ENCODE measurements at regions not wholly inside any gene's neighbourhood (a gene's known extent, or its start where the extent isn't known, plus 50 kb on each side); places are given as distances from the start of the nearest gene placed in this dataset.

DNA sequence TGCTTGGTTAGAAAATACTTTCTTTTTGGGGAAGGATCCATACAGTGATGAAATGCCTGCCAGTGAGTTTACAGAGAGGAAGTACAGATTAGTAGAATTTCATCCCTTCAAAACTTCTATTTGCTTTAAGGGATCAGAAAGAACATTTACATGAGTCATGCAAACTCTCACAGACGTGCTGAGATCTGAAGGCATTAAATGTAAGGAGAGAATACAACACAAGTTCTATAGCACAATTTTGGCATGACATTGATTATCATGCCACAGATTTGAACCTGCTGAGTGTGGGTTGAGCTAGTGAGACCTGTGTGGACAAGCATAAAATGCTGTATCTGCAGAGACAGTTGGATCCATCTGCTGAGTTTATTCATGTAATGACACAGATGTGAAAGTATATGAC is 613.6 kb upstream of the SEMA6A start:
- DNase-seq (ENCODE audit: low read depth, low spot score): no peak

DNA sequence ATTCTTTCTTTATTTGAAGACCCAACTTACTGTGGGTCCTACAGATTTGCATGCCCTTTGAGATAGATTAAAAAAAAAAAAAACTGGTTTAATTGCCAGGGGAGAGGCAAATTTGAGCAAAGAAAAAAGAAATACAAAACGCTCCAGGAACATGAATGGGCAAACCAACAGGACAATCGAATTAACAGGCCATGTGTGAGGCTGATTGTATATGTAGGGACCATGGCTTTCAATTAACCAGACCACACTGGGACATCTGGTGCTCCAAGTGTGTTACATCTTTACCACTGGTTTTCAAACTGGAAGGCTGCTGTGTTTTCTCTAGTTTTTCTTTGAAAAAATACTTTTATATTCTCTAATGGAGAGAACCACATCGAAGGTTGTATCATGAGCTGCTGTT is 612.1 kb upstream of the SEMA6A start:
- TF ChIP-seq SUZ12 (IDR thresholded peaks at IDR 0.05; ENCODE audit: extremely low read depth, insufficient read depth, insufficient read length): no peak
- TF ChIP-seq YY1 (IDR thresholded peaks at IDR 0.05; ENCODE audit: insufficient read depth, insufficient read length): no peak
- no peak for TF ChIP-seq ZNF274 (IDR thresholded peaks at IDR 0.05; ENCODE audit: low read depth, low read length)
- no peak overlapping the region for H3K9ac ChIP-seq (ENCODE audit: insufficient read length, low read depth)
- no peak for DNase-seq (ENCODE audit: low read depth, low spot score)
- no peaks in the 10 kb centered on the region for H3K27me3 ChIP-seq (ENCODE audit: insufficient read depth, insufficient read length)
- no peaks in the 10 kb centered on the region for H3K36me3 ChIP-seq (ENCODE audit: insufficient read depth, insufficient read length, low read length)
- H3K9me3 ChIP-seq (ENCODE audit: insufficient read depth, low read length): no peaks in the 10 kb centered on the region
- H3K4me1 ChIP-seq (ENCODE audit: insufficient read depth, insufficient read length): no peaks in the 10 kb centered on the region
- H3K4me3 ChIP-seq (ENCODE audit: insufficient read length, low read depth): no peak overlapping the region

More for the DNA sequence above, 613.6 kb upstream of the SEMA6A start:
- Histone ChIP-seq H3K36me3 (ENCODE audit: insufficient read depth, insufficient read length, low read length) (no peaks in the 10 kb centered on the region), H3K27me3 (ENCODE audit: insufficient read depth, insufficient read length) (no peaks in the 10 kb centered on the region), H3K4me3 (ENCODE audit: insufficient read length, low read depth) (no peak overlapping the region), H3K9me3 (ENCODE audit: insufficient read depth, low read length) (peaks cover 5% of the 10 kb centered on the region; the same call in 1 of the 2 replicates), H3K4me1 (ENCODE audit: insufficient read depth, insufficient read length) (no peaks in the 10 kb centered on the region), H3K9ac (ENCODE audit: insufficient read length, low read depth) (no peak overlapping the region)
- TF ChIP-seq YY1 (IDR thresholded peaks at IDR 0.05; ENCODE audit: insufficient read depth, insufficient read length) (no peak), ZNF274 (IDR thresholded peaks at IDR 0.05; ENCODE audit: low read depth, low read length) (no peak), SUZ12 (IDR thresholded peaks at IDR 0.05; ENCODE audit: extremely low read depth, insufficient read depth, insufficient read length) (no peak)

DNA sequence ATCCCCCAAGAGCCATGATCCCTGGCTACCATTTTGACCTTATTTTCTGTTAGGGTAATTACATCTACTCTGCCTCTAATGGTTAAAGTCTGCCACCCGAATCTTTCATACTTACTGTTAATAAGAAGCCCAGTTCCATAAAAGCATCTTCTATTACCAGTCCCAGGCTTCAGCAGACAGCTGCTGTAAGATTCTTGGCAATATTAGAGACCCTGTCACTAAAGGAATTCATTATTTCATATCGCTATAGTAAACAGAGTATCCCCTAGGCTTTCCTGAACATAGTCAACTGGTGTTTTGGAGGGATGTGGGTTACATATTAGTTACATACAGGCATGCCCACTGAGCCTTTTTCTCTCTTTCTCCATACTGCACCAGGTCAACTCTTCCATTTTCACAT is 608.7 kb upstream of the SEMA6A start:
- no peak overlapping the region for H3K9ac ChIP-seq (ENCODE audit: insufficient read length, low read depth)
- DNase-seq (ENCODE audit: low read depth, low spot score): no peak
- H3K4me3 ChIP-seq (ENCODE audit: insufficient read length, low read depth): no peak overlapping the region
- H3K4me1 ChIP-seq (ENCODE audit: insufficient read depth, insufficient read length): no peaks in the 10 kb centered on the region
- H3K36me3 ChIP-seq (ENCODE audit: insufficient read depth, insufficient read length, low read length): no peaks in the 10 kb centered on the region
- no peaks in the 10 kb centered on the region for H3K27me3 ChIP-seq (ENCODE audit: insufficient read depth, insufficient read length)
- TF ChIP-seq SUZ12 (IDR thresholded peaks at IDR 0.05; ENCODE audit: extremely low read depth, insufficient read depth, insufficient read length) (no peak), YY1 (IDR thresholded peaks at IDR 0.05; ENCODE audit: insufficient read depth, insufficient read length) (no peak), ZNF274 (IDR thresholded peaks at IDR 0.05; ENCODE audit: low read depth, low read length) (no peak)
- no peaks in the 10 kb centered on the region for H3K9me3 ChIP-seq (ENCODE audit: insufficient read depth, low read length)

DNA sequence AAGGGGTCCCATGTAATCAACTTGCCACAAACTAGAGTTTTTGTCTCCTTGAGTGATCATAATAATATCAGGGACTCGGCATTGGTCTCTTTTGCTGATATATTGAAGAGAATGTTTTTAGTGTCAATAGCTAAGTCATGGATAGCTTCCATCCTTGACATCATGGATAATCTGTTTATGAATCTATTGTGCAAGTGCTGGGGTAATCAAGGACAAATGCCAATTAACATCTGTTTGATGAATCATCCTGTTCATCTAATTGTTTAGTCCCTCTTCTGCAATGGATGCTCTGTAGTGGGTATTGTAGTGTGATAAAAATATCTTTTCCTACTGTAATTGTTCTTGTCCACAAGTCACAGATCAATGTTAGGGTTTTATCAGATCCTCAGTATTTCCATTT is 607.5 kb upstream of the SEMA6A start:
- no peaks in the 10 kb centered on the region for H3K4me1 ChIP-seq (ENCODE audit: insufficient read depth, insufficient read length)
- no peak overlapping the region for H3K9ac ChIP-seq (ENCODE audit: insufficient read length, low read depth)
- H3K36me3 ChIP-seq (ENCODE audit: insufficient read depth, insufficient read length, low read length): no peaks in the 10 kb centered on the region
- H3K4me3 ChIP-seq (ENCODE audit: insufficient read length, low read depth): no peak overlapping the region
- no peak for TF ChIP-seq YY1 (IDR thresholded peaks at IDR 0.05; ENCODE audit: insufficient read depth, insufficient read length)
- no peak for TF ChIP-seq SUZ12 (IDR thresholded peaks at IDR 0.05; ENCODE audit: extremely low read depth, insufficient read depth, insufficient read length)
- no peak for TF ChIP-seq ZNF274 (IDR thresholded peaks at IDR 0.05; ENCODE audit: low read depth, low read length)
- H3K27me3 ChIP-seq (ENCODE audit: insufficient read depth, insufficient read length): no peaks in the 10 kb centered on the region
- no peak for DNase-seq (ENCODE audit: low read depth, low spot score)
- no peaks in the 10 kb centered on the region for H3K9me3 ChIP-seq (ENCODE audit: insufficient read depth, low read length)

DNA sequence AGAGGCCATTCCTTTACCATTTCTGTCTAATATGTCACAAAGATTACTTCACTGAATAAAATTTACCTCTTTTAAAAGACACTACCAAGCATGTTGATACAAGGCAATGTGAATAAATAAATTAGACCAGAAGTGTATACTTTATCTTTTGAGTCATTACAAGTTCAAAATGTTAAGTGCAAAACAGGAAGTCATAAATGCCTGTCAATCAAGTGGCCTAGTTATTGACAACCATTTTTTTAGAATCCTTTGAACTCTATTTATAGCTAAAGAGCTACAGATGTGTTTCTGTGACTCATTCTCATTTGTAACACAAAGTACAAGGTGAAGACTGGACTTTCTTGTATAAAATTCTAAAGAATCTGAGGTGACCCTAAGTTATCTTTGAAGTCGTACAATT is 602.7 kb upstream of the SEMA6A start:
- no peak for DNase-seq (ENCODE audit: low read depth, low spot score)
- Histone ChIP-seq H3K9me3 (ENCODE audit: insufficient read depth, low read length) (no peaks in the 10 kb centered on the region), H3K27me3 (ENCODE audit: insufficient read depth, insufficient read length) (no peaks in the 10 kb centered on the region), H3K4me3 (ENCODE audit: insufficient read length, low read depth) (no peak overlapping the region), H3K36me3 (ENCODE audit: insufficient read depth, insufficient read length, low read length) (no peaks in the 10 kb centered on the region), H3K4me1 (ENCODE audit: insufficient read depth, insufficient read length) (no peaks in the 10 kb centered on the region), H3K9ac (ENCODE audit: insufficient read length, low read depth) (no peak overlapping the region)
- TF ChIP-seq YY1 (IDR thresholded peaks at IDR 0.05; ENCODE audit: insufficient read depth, insufficient read length): no peak
- no peak for TF ChIP-seq SUZ12 (IDR thresholded peaks at IDR 0.05; ENCODE audit: extremely low read depth, insufficient read depth, insufficient read length)

DNA sequence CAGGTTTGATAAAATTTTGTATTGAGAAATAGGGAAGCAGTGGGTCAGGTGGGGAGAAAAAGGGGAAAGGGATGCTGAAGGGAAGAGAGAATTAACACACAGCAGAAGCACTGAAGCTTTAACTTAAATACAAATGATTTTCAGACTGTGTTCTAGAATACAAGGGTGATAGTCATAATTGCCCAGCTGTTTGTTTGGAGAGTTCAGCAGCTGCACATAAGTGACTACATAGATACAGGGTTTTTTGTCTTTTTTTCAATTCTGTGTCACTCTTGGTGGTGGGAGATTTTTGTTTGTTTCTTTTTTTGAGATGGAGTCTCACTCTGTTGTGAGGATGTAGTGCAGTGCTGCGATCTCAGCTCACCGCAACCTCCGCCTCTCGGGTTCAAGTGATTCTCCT is 590.4 kb upstream of the SEMA6A start:
- no peak overlapping the region for H3K4me3 ChIP-seq (ENCODE audit: insufficient read length, low read depth)
- no peaks in the 10 kb centered on the region for H3K4me1 ChIP-seq (ENCODE audit: insufficient read depth, insufficient read length)
- H3K27me3 ChIP-seq (ENCODE audit: insufficient read depth, insufficient read length): no peaks in the 10 kb centered on the region
- H3K36me3 ChIP-seq (ENCODE audit: insufficient read depth, insufficient read length, low read length): no peaks in the 10 kb centered on the region
- H3K9me3 ChIP-seq (ENCODE audit: insufficient read depth, low read length): peaks cover 5% of the 10 kb centered on the region; the same call in 1 of the 2 replicates
- DNase-seq (ENCODE audit: low read depth, low spot score): no peak
- no peak overlapping the region for H3K9ac ChIP-seq (ENCODE audit: insufficient read length, low read depth)
- TF ChIP-seq YY1 (IDR thresholded peaks at IDR 0.05; ENCODE audit: insufficient read depth, insufficient read length) (no peak), SUZ12 (IDR thresholded peaks at IDR 0.05; ENCODE audit: extremely low read depth, insufficient read depth, insufficient read length) (no peak), ZNF274 (IDR thresholded peaks at IDR 0.05; ENCODE audit: low read depth, low read length) (no peak)

DNA sequence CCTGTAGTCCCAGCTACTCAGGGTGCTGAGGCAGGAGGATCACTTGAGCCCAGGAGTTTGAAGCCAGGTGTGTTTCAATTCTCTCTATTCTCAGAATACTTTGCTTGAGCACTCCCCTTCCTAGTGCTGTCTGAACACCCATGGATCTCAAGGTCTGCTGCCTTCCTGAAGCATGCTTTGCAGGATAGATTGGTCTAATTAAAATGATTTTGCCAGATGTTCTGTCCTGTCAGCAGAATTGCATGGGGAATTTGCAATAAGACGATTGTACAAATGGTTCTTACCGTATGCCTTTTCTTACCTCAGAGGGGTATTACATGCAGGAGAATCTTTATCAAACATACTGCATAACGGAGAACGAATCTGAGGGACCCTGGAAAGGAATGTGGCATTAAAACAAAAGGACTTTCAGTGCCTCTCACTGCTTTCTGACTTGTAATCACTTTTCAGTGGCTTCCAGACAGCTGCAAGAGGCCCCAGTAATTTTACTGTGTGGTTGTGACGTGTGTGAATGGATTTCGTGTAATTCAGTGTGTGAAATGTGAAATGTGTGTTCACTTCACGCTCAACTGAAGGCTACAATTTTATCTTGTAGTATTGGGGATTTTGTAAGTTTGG is 587.2 kb upstream of the SEMA6A start:
- DNase-seq (ENCODE audit: low read depth, low spot score): no peak
- Histone ChIP-seq H3K4me3 (ENCODE audit: insufficient read length, low read depth) (no peak overlapping the region), H3K9me3 (ENCODE audit: insufficient read depth, low read length) (no peaks in the 10 kb centered on the region), H3K4me1 (ENCODE audit: insufficient read depth, insufficient read length) (no peaks in the 10 kb centered on the region), H3K27me3 (ENCODE audit: insufficient read depth, insufficient read length) (no peaks in the 10 kb centered on the region), H3K9ac (ENCODE audit: insufficient read length, low read depth) (no peak overlapping the region), H3K36me3 (ENCODE audit: insufficient read depth, insufficient read length, low read length) (no peaks in the 10 kb centered on the region)
- TF ChIP-seq YY1 (IDR thresholded peaks at IDR 0.05; ENCODE audit: insufficient read depth, insufficient read length) (no peak), SUZ12 (IDR thresholded peaks at IDR 0.05; ENCODE audit: extremely low read depth, insufficient read depth, insufficient read length) (no peak), ZNF274 (IDR thresholded peaks at IDR 0.05; ENCODE audit: low read depth, low read length) (no peak)

All from NT2/D1 (cell line).